Hepatocyte (in vitro differentiated cells): ENCODE measurements at regions not wholly inside any gene's neighbourhood (a gene's known extent, or its start where the extent isn't known, plus 50 kb on each side); places are given as distances from the start of the nearest gene placed in this dataset.

Source experiments
- EZH2 ChIP-seq: fragments of 200-600 bp; sonication (generic); IDR thresholded peaks from 2 replicates; pipeline ENCODE4 v1.6.1; 2016; ENCODE audit warnings: antibody characterized with exemption, mild to moderate bottlenecking, borderline replicate concordance
- TF ChIP-seq, protein P1 (sequence below): fragments of 200-600 bp; sonication (generic); IDR thresholded peaks from 2 replicates; pipeline ENCODE4 v1.5.1; 2016; ENCODE audit warnings: antibody characterized with exemption, mild to moderate bottlenecking; ENCODE audit not compliant: poor library complexity

DNA sequence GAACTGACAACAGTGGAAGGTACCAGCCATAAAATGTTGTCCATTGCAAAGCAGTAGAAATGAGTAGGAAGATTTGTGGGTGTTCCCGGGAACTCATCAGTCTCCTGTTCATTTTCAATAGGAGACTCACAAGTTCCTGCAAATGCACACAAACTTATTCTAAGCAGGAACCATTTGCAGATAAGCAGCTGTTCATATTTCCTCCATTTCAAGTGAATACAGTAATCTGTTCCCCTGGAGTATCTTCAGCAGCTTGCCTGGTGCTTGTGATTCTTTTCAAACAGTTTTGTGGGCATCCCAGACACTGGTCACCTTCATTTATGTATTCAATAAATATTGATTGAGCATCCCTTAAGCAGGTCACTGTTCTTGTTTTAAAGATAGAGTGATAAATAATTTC lies 1315.5 kb upstream of the C9orf72 start:
- TF ChIP-seq, protein P1, sequence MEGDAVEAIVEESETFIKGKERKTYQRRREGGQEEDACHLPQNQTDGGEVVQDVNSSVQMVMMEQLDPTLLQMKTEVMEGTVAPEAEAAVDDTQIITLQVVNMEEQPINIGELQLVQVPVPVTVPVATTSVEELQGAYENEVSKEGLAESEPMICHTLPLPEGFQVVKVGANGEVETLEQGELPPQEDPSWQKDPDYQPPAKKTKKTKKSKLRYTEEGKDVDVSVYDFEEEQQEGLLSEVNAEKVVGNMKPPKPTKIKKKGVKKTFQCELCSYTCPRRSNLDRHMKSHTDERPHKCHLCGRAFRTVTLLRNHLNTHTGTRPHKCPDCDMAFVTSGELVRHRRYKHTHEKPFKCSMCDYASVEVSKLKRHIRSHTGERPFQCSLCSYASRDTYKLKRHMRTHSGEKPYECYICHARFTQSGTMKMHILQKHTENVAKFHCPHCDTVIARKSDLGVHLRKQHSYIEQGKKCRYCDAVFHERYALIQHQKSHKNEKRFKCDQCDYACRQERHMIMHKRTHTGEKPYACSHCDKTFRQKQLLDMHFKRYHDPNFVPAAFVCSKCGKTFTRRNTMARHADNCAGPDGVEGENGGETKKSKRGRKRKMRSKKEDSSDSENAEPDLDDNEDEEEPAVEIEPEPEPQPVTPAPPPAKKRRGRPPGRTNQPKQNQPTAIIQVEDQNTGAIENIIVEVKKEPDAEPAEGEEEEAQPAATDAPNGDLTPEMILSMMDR, result no peak
- no peak for TF ChIP-seq EZH2
